ENCODE measurements at regions not wholly inside any gene's neighbourhood (a gene's known extent, or its start where the extent isn't known, plus 50 kb on each side); places are given as distances from the start of the nearest gene placed in this dataset.

DNA sequence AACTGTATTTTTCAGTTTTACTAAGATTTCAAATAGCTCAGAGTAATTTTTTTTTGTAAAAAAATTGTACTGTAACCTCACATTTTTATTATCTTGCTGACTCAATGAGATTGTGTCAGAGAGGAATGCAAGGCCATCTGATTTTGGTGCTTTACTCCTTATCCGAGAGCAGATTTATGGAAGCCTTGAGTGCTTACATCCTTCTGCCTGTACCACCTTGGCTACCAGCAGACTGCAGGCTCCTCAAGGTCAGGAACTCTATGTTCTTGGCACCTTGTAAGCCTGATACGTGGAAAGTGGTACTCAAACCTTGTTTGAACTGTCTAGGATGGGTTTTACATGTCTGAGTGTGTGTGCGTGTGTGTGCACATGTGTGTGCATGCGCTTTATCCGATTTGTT lies 80.1 kb upstream of the MLIP start:
- TF ChIP-seq, protein P1, sequence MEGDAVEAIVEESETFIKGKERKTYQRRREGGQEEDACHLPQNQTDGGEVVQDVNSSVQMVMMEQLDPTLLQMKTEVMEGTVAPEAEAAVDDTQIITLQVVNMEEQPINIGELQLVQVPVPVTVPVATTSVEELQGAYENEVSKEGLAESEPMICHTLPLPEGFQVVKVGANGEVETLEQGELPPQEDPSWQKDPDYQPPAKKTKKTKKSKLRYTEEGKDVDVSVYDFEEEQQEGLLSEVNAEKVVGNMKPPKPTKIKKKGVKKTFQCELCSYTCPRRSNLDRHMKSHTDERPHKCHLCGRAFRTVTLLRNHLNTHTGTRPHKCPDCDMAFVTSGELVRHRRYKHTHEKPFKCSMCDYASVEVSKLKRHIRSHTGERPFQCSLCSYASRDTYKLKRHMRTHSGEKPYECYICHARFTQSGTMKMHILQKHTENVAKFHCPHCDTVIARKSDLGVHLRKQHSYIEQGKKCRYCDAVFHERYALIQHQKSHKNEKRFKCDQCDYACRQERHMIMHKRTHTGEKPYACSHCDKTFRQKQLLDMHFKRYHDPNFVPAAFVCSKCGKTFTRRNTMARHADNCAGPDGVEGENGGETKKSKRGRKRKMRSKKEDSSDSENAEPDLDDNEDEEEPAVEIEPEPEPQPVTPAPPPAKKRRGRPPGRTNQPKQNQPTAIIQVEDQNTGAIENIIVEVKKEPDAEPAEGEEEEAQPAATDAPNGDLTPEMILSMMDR (IDR thresholded peaks at IDR 0.05; ENCODE audit: insufficient read depth, low read depth, low read length) = no peak
- no peak for TF ChIP-seq EZH2 (IDR thresholded peaks at IDR 0.05; ENCODE audit: insufficient read depth, low read length)

All from astrocyte (in vitro differentiated cells and primary cell).